Activated B cell treated with CpG ODN at 0.5 μM for 24 hours (primary cell): ENCODE measurements at regions not wholly inside any gene's neighbourhood (a gene's known extent, or its start where the extent isn't known, plus 50 kb on each side); places are given as distances from the start of the nearest gene placed in this dataset.

ENCODE experiments used
- ATAC-seq: fragments of 200-7000 bp; cut with Tn5 transposase; one replicate; pipeline ENCODE4 v1.10.0; 2021; ENCODE audit warnings: low read depth, mild to moderate bottlenecking, moderate library complexity
- CTCF ChIA-PET: fragments of 350-600 bp; sonication (Branson Sonifier 250); formaldehyde crosslinking; loops from one replicate; lab custom pipeline; 2021; ENCODE audit warnings: antibody characterized with exemption; lab: Charles Lee
- POLR2A ChIA-PET: fragments of 350-600 bp; sonication (Branson Sonifier 250); formaldehyde crosslinking; loops from one replicate; lab custom pipeline; 2021; ENCODE audit warnings: antibody characterized with exemption; lab: Charles Lee
- DNase-seq: peaks from one replicate; pipeline ENCODE4 v3.0.0; 2022
- H3K27ac Mint-ChIP-seq: one replicate; pipeline ENCODE4 v1.8.0; 2020; ENCODE audit warnings: mixed read lengths
- H3K27me3 Mint-ChIP-seq: one replicate; pipeline ENCODE4 v1.8.0; 2021; ENCODE audit warnings: mixed read lengths
- H3K36me3 Mint-ChIP-seq: one replicate; pipeline ENCODE4 v1.8.0; 2021; ENCODE audit warnings: low read depth, mixed read lengths
- H3K4me1 Mint-ChIP-seq: one replicate; pipeline ENCODE4 v1.8.0; 2021; ENCODE audit warnings: mixed read lengths
- H3K4me3 Mint-ChIP-seq: one replicate; pipeline ENCODE4 v1.8.0; 2020; ENCODE audit warnings: mild to moderate bottlenecking, mixed read lengths
- H3K9me3 Mint-ChIP-seq: one replicate; pipeline ENCODE4 v1.8.0; 2020; ENCODE audit warnings: mixed read lengths
- CTCF ChIP-seq: fragments of 200-600 bp; IDR thresholded peaks from one replicate; pipeline ENCODE4 v1.8.0; 2022; ENCODE audit warnings: antibody characterized with exemption, mild to moderate bottlenecking
- intact Hi-C: fragments of 100-400 bp; cut with micrococcal nuclease; formaldehyde crosslinking; loops from one replicate; pipeline ENCODE4 v1.15.1; 2024

DNA sequence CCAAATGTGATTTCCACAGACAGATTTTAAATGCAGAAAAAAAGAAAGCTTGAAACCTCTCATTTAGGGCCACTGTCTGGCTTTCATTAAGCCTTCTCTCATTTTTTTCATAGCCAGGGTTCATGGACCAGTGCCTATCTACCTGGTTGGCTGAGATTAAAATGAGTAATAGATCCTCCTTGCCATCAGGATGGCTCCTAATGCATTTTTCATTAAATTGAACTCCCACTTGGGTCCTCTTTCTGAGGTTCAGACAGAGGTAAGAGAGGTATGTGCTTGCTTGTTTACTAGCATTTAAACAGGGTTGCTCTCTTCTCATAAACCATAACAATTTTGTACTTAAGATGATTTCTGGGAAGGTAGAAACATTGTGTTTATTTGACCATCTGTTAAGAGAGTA lies 473.0 kb downstream of the TBC1D4 start:
- ATAC-seq (no peak), DNase-seq (no peak)
- H3K9me3 Mint-ChIP-seq, result no peaks in the 10 kb centered on the region
- intact Hi-C loops, result no loop called here
- no peaks in the 10 kb centered on the region for H3K36me3 Mint-ChIP-seq
- no peak overlapping the region for H3K27ac Mint-ChIP-seq
- POLR2A ChIA-PET, result no interaction called here
- H3K27me3 Mint-ChIP-seq, result no peaks in the 10 kb centered on the region
- H3K4me3 Mint-ChIP-seq, result no peak overlapping the region
- CTCF ChIA-PET, result no interaction called here
- no peak for TF ChIP-seq CTCF
- H3K4me1 Mint-ChIP-seq, result no peaks in the 10 kb centered on the region

DNA sequence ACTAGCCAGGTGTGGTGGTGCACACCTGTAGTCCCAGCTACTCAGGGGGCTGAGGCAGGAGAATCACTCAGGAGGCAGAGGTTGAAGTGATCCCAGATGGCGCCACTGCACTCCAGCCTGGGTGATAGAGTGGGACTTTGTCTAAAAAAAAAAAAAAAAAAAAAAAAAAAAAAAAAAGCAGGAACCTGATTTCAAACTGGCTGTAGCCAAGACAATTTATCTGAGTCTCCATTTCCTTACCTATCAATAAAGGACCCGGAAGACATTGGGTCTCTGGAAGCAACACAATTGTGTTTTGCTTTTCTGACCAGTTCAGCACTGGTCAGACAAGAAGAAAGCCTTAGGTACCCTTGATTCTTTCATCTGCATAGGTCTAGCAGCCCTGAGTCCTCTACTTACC lies 491.0 kb downstream of the TBC1D4 start:
- Mint-ChIP-seq H3K27me3 (no peaks in the 10 kb centered on the region), H3K36me3 (no peaks in the 10 kb centered on the region), H3K4me3 (no peak overlapping the region), H3K4me1 (no peaks in the 10 kb centered on the region), H3K9me3 (no peaks in the 10 kb centered on the region), H3K27ac (no peak overlapping the region)
- intact Hi-C loops, result no loop called here
- ATAC-seq (no peak), DNase-seq (no peak)
- TF ChIP-seq CTCF, result no peak
- CTCF ChIA-PET, result no interaction called here
- POLR2A ChIA-PET, result no interaction called here

DNA sequence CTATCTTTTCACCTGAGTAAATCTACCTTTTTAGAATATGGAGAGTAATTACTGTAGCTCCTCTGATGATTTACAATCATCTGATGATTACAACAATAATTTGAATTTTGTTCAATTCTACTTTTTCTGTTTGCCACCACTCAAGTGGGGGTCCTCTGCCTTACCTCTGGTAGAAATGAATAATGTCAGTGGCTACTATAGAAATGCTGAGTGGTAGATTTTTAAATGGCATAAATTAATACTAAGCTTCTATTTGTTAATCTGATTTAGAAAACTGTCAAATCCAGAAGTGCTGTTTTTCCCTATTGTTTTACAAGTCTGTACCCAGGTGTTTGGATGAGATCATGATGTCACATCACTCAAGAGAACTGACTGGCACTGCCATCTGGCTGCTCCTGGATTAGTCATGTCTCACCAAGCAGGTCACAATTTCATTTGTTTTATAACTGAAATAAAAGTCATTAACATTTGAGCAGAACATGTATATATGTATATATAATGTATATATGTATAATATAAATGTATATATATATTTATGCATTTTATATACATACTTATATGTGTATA lies 494.8 kb downstream of the TBC1D4 start:
- no peak for TF ChIP-seq CTCF
- H3K4me1 Mint-ChIP-seq, result no peaks in the 10 kb centered on the region
- H3K9me3 Mint-ChIP-seq, result no peaks in the 10 kb centered on the region
- ATAC-seq (no peak), DNase-seq (no peak)
- CTCF ChIA-PET, result no interaction called here
- intact Hi-C loops, result no loop called here
- H3K4me3 Mint-ChIP-seq, result no peak overlapping the region
- no peak overlapping the region for H3K27ac Mint-ChIP-seq
- no peaks in the 10 kb centered on the region for H3K36me3 Mint-ChIP-seq
- no peaks in the 10 kb centered on the region for H3K27me3 Mint-ChIP-seq
- POLR2A ChIA-PET, result no interaction called here

GRCh38 chr13:74986609-74987008 lies 495.4 kb downstream of the TBC1D4 start:
- no peak for TF ChIP-seq CTCF
- Mint-ChIP-seq H3K4me1 (no peaks in the 10 kb centered on the region), H3K36me3 (no peaks in the 10 kb centered on the region), H3K27me3 (no peaks in the 10 kb centered on the region), H3K27ac (no peak overlapping the region), H3K4me3 (no peak overlapping the region), H3K9me3 (no peaks in the 10 kb centered on the region)
- ChIA-PET POLR2A (no interaction called here), CTCF (no interaction called here)
- DNase-seq, result no peak
- intact Hi-C loops, result no loop called here
- ATAC-seq, result no peak

DNA sequence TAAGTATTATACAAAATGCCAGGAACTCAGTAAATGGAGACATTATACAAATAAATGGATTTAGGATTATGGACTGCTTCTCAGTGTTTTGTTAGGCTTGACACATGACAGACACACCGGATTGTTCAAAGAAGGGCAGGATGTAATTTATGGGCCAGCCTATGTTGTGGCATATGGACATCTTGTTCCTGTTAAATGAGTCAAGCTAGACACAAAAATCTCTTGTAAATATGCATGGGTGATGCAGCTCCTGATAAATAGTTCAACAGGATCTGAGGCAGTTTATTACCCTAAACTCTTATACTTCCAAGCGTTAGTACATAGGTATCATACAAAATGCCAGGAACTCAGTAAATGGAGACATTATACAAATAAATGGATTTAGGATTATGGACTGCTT lies 502.3 kb downstream of the TBC1D4 start:
- no peaks in the 10 kb centered on the region for H3K4me1 Mint-ChIP-seq
- intact Hi-C loops, result no loop called here
- POLR2A ChIA-PET, result no interaction called here
- H3K9me3 Mint-ChIP-seq, result no peaks in the 10 kb centered on the region
- ATAC-seq (no peak), DNase-seq (no peak)
- no peak overlapping the region for H3K4me3 Mint-ChIP-seq
- no peaks in the 10 kb centered on the region for H3K36me3 Mint-ChIP-seq
- CTCF ChIA-PET, result no interaction called here
- H3K27me3 Mint-ChIP-seq, result no peaks in the 10 kb centered on the region
- no peak for TF ChIP-seq CTCF
- no peak overlapping the region for H3K27ac Mint-ChIP-seq
